ENCODE measurements at regions not wholly inside any gene's neighbourhood (a gene's known extent, or its start where the extent isn't known, plus 50 kb on each side); places are given as distances from the start of the nearest gene placed in this dataset.

GRCh38 chr5:87909382-87909781 is 359.3 kb downstream of the TMEM161B start:
- no peak for TF ChIP-seq CTCF (IDR thresholded peaks at IDR 0.05)
- TF ChIP-seq POLR2AphosphoS5 (IDR thresholded peaks at IDR 0.05; ENCODE audit: low read depth, low read length): no peak
- no peak for TF ChIP-seq SIN3A (IDR thresholded peaks at IDR 0.05; ENCODE audit: borderline replicate concordance, insufficient read depth, low read depth, low read length)
- TF ChIP-seq TCF7L2 (IDR thresholded peaks at IDR 0.05; ENCODE audit: low read depth, low read length): no peak

All from Panc1 (cell line).